ENCODE measurements at regions not wholly inside any gene's neighbourhood (a gene's known extent, or its start where the extent isn't known, plus 50 kb on each side); places are given as distances from the start of the nearest gene placed in this dataset.
A peak's percentile ranks its signal among the peaks of the same experiment; 100 is the strongest.
"Not testable (repeated sequence)": the region's sequence is repeated elsewhere in the genome, so short reads cannot be mapped to it uniquely, and the experiment has no call there.

- H3K4me3 ChIP-seq (ENCODE audit: low read depth, low read length), result no peak overlapping the region
- no peak for TF ChIP-seq CTCF (IDR thresholded peaks at IDR 0.05; ENCODE audit: low read depth, low read length, missing control alignments)
- no peak for DNase-seq (ENCODE audit: low read depth)
Observed at GRCh38 chr16:10261077-10261476, 78.8 kb upstream of the GRIN2A start.

GRCh38 chr16:10261526-10261925 lies 79.3 kb upstream of the GRIN2A start:
- not testable (repeated sequence) for DNase-seq (ENCODE audit: low read depth); H3K4me3 ChIP-seq (ENCODE audit: low read depth, low read length)

GRCh38 chr16:10262377-10263132 lies 80.3 kb upstream of the GRIN2A start:
- no peak overlapping the region for H3K4me3 ChIP-seq (ENCODE audit: low read depth, low read length)
- DNase-seq (ENCODE audit: low read depth), result no peak
- no peak for TF ChIP-seq CTCF (IDR thresholded peaks at IDR 0.05; ENCODE audit: low read depth, low read length, missing control alignments)

GRCh38 chr16:10265770-10266615 lies 83.8 kb upstream of the GRIN2A start:
- no peak overlapping the region for H3K4me3 ChIP-seq (ENCODE audit: low read depth, low read length)
- no peak for DNase-seq (ENCODE audit: low read depth)
- no peak for TF ChIP-seq CTCF (IDR thresholded peaks at IDR 0.05; ENCODE audit: low read depth, low read length, missing control alignments)

GRCh38 chr16:10266809-10267208 lies 84.6 kb upstream of the GRIN2A start:
- TF ChIP-seq CTCF (IDR thresholded peaks at IDR 0.05; ENCODE audit: low read depth, low read length, missing control alignments), result no peak
- no peak overlapping the region for H3K4me3 ChIP-seq (ENCODE audit: low read depth, low read length)
- DNase-seq (ENCODE audit: low read depth), result no peak

GRCh38 chr16:10269632-10270031 lies 87.4 kb upstream of the GRIN2A start:
- no peak for DNase-seq (ENCODE audit: low read depth)
- H3K4me3 ChIP-seq (ENCODE audit: low read depth, low read length), result no peak overlapping the region
- no peak for TF ChIP-seq CTCF (IDR thresholded peaks at IDR 0.05; ENCODE audit: low read depth, low read length, missing control alignments)

GRCh38 chr16:10272250-10272854 lies 90.1 kb upstream of the GRIN2A start:
- not testable (repeated sequence) for DNase-seq (ENCODE audit: low read depth); H3K4me3 ChIP-seq (ENCODE audit: low read depth, low read length)

- DNase-seq (ENCODE audit: low read depth), result peak; percentile 84
- H3K4me3 ChIP-seq (ENCODE audit: low read depth, low read length), result not testable (repeated sequence)
Observed at GRCh38 chr16:10275214-10275996, 93.2 kb upstream of the GRIN2A start.

Measured in GM12864 (cell line).